GM12878 (cell line): ENCODE measurements at regions not wholly inside any gene's neighbourhood (a gene's known extent, or its start where the extent isn't known, plus 50 kb on each side); places are given as distances from the start of the nearest gene placed in this dataset.

Experiments used
- ATAC-seq: fragments of 200-7000 bp; cut with Tn5 transposase; 3 replicates; pipeline ENCODE4 v1.9.1; 2020; ENCODE audit warnings: mild to moderate bottlenecking, moderate library complexity
- BruUV-seq: library from RNA; stranded (reverse); fragments of 400-500 nt; replicated peaks from 2 replicates; lab custom pipeline; 2021; lab: Mats Ljungman, UMichigan
- CTCF ChIA-PET: fragments of 300-600 bp; sonication (Branson Sonifier 250); formaldehyde crosslinking; extraction: SDS; loops from one replicate; lab custom pipeline; 2021; ENCODE audit warnings: inconsistent platforms; lab: Yijun Ruan, JAX
- POLR2A ChIA-PET: fragments of 350-600 bp; formaldehyde crosslinking; extraction: SDS; loops from one replicate; lab custom pipeline; 2021; ENCODE audit warnings: inconsistent platforms; lab: Charles Lee
- RAD21 ChIA-PET: fragments of 300-600 bp; sonication (Branson Sonifier 250); formaldehyde crosslinking; loops from one replicate; lab custom pipeline; 2023; ENCODE audit warnings: antibody characterized with exemption; ENCODE audit not compliant: unreplicated experiment; lab: Charles Lee
- SMC1A ChIA-PET: fragments of 300-600 bp; sonication (Branson Sonifier 250); formaldehyde crosslinking; loops from one replicate; lab custom pipeline; 2023; ENCODE audit not compliant: unreplicated experiment, uncharacterized antibody; lab: Charles Lee
- DNase-seq: peaks from one replicate; pipeline ENCODE4 v3.0.0-alpha.2; 2011; ENCODE audit warnings: low read depth, low spot score
- FAIRE-seq: peaks from 3 replicates; lab custom pipeline; 2011; peaks lifted over from hg19 to GRCh38; lab: Jason Lieb, UNC
- H2AFZ ChIP-seq: 2 replicates; pipeline ENCODE4 v1.6.0; 2011; ENCODE audit warnings: low read depth, low read length, control low read depth; ENCODE audit not compliant: control insufficient read depth
- H3K27ac ChIP-seq: 2 replicates; pipeline ENCODE4 v1.5.1; 2011; ENCODE audit warnings: control low read depth; ENCODE audit not compliant: control insufficient read depth, insufficient read depth
- H3K27me3 ChIP-seq, 2 experiments: replicated peaks in 1 of 2; 2 replicates each; pipeline versions ENCODE4 v1.6.0 to v1.6.1; 2011; ENCODE audit warnings: low read length in 1 of 2; ENCODE audit not compliant: control insufficient read depth in 2 of 2, insufficient read depth in 2 of 2
- H3K36me3 ChIP-seq, 2 experiments: 2 replicates each; pipeline ENCODE4 v1.5.1; 2011; ENCODE audit warnings: low read length in 1 of 2; ENCODE audit not compliant: control insufficient read depth in 2 of 2, insufficient read depth in 2 of 2
- H3K4me1 ChIP-seq: 2 replicates; pipeline ENCODE4 v1.6.1; 2011; ENCODE audit warnings: mild to moderate bottlenecking, low read length, moderate library complexity, mixed read lengths; ENCODE audit not compliant: control insufficient read depth, insufficient read depth
- H3K4me2 ChIP-seq: 2 replicates; pipeline ENCODE4 v1.6.0; 2011; ENCODE audit warnings: control low read depth; ENCODE audit not compliant: control insufficient read depth, insufficient read depth
- H3K4me3 ChIP-seq: fragments of 200-600 bp; sonication (generic); 2 replicates; pipeline ENCODE4 v1.5.1; 2016
- H3K79me2 ChIP-seq: 2 replicates; pipeline ENCODE4 v1.6.0; 2011; ENCODE audit warnings: low read length; ENCODE audit not compliant: control insufficient read depth, insufficient read depth
- H3K9ac ChIP-seq: 2 replicates; pipeline ENCODE4 v1.8.0; 2011; ENCODE audit warnings: low read length, control low read depth, mixed read lengths; ENCODE audit not compliant: control insufficient read depth, insufficient read depth
- H3K9me3 ChIP-seq: replicated peaks from 3 replicates; pipeline ENCODE4 v1.5.1; 2011; ENCODE audit warnings: mild to moderate bottlenecking, low read length; ENCODE audit not compliant: control insufficient read depth, insufficient read depth
- H4K20me1 ChIP-seq: 2 replicates; pipeline ENCODE4 v1.6.0; 2011; ENCODE audit not compliant: control insufficient read depth, insufficient read depth
- HDAC6 ChIP-seq: fragments of 200-600 bp; sonication (generic); IDR thresholded peaks from one replicate; pipeline ENCODE4 v1.8.0; 2017; ENCODE audit warnings: antibody characterized with exemption; ENCODE audit not compliant: unreplicated experiment
- HSF1 ChIP-seq: fragments of 150-350 bp; IDR thresholded peaks from 2 replicates; pipeline ENCODE4 v1.6.1; 2014; ENCODE audit warnings: mild to moderate bottlenecking, low read depth, low read length
- KLF5 ChIP-seq: fragments of 450-650 bp; IDR thresholded peaks from 2 replicates; pipeline ENCODE4 v1.6.1; 2014; ENCODE audit warnings: mild to moderate bottlenecking; ENCODE audit not compliant: partially characterized antibody
- MXI1 ChIP-seq: fragments of 150-350 bp; IDR thresholded peaks from 2 replicates; pipeline ENCODE4 v1.6.1; 2011; ENCODE audit warnings: low read depth, mild to moderate bottlenecking, inconsistent platforms, low read length, improper control_type of control experiment
- RAD21 ChIP-seq: IDR thresholded peaks from 2 replicates; pipeline ENCODE4 v1.6.1; 2011; ENCODE audit warnings: mild to moderate bottlenecking, low read depth, low read length, moderate library complexity; ENCODE audit not compliant: insufficient read depth
- RFX5 ChIP-seq: IDR thresholded peaks from 2 replicates; pipeline ENCODE4 v1.6.1; 2011; ENCODE audit warnings: low read depth, low read length, improper control_type of control experiment
- SMARCA5 ChIP-seq: fragments of 450-650 bp; IDR thresholded peaks from 2 replicates; pipeline ENCODE4 v1.6.1; 2017; ENCODE audit warnings: mild to moderate bottlenecking
- SPI1 ChIP-seq: IDR thresholded peaks from 2 replicates; pipeline ENCODE4 v1.6.1; 2011; ENCODE audit warnings: low read depth, mild to moderate bottlenecking, low read length, moderate library complexity, borderline replicate concordance; ENCODE audit not compliant: insufficient read depth
- TARDBP ChIP-seq: IDR thresholded peaks from 2 replicates; pipeline ENCODE4 v1.6.1; 2016; ENCODE audit warnings: borderline replicate concordance
- YBX1 ChIP-seq: fragments of 450-650 bp; IDR thresholded peaks from 2 replicates; pipeline ENCODE4 v1.6.1; 2016; ENCODE audit warnings: antibody characterized with exemption
- ZSCAN29 ChIP-seq: fragments of 450-650 bp; IDR thresholded peaks from 2 replicates; pipeline ENCODE4 v1.6.1; 2017; ENCODE audit warnings: mild to moderate bottlenecking, moderate library complexity
- WGBS: methylation state at CpG from one replicate; pipeline ENCODE4 v1.1.6; 2016; ENCODE audit warnings: low lambda C conversion rate; ENCODE audit not compliant: insufficient replicate concordance, insufficient coverage; ENCODE audit errors: missing lambda C conversion rate; 5-methylcytosine and 5-hydroxymethylcytosine counted together
- in situ Hi-C: fragments of 300-500 bp; cut with MboI; formaldehyde crosslinking; loops from 9 replicates; pipeline ENCODE4 v1.14.3; 2018; ENCODE audit warnings: mixed read lengths
- intact Hi-C: fragments of 100-400 bp; cut with micrococcal nuclease; formaldehyde crosslinking; loops from one replicate; pipeline ENCODE4 v1.14.2; 2022; ENCODE audit not compliant: unreplicated experiment

- intact Hi-C loops = no loop called here
- Histone ChIP-seq H4K20me1 (no peaks in the 10 kb centered on the region), H3K27me3 (peaks cover 0 to 1% of the 10 kb centered on the region in 2 experiments; a peak in 2 of 4 replicates), H3K27ac (no peak overlapping the region), H3K4me1 (0 out of 2 replicates have a peak, but pooled peaks cover 4% of the 10 kb centered on the region), H3K9me3 (no peaks in the 10 kb centered on the region), H3K4me2 (no peak overlapping the region), H3K79me2 (no peaks in the 10 kb centered on the region), H3K36me3 (no peaks in the 10 kb centered on the region), H3K4me3 (no peak overlapping the region), H3K9ac (no peak overlapping the region), H2AFZ (no peak overlapping the region)
- no peak for DNase-seq
- ChIA-PET CTCF (no interaction called here), POLR2A (no interaction called here), SMC1A (no interaction called here), RAD21 (no interaction called here)
- BruUV-seq = no TSS peak
- in situ Hi-C loops = no loop called here
- FAIRE-seq = no peak
- no peak for ATAC-seq
- 42% methylated on average over 7 of the region's 7 CpGs for WGBS
- no peak for TF ChIP-seq ZSCAN29
- TF ChIP-seq SPI1 = no peak
- no peak for TF ChIP-seq HSF1
- no peak for TF ChIP-seq HDAC6
- TF ChIP-seq YBX1 = no peak
- no peak for TF ChIP-seq RAD21
- no peak for TF ChIP-seq KLF5
- TF ChIP-seq SMARCA5 = no peak
- TF ChIP-seq TARDBP = no peak
- no peak for TF ChIP-seq RFX5
- TF ChIP-seq MXI1 = no peak
Observed at GRCh38 chr17:77577491-77577890, 381.0 kb upstream of the TNRC6C start.
